ENCODE measurements at regions not wholly inside any gene's neighbourhood (a gene's known extent, or its start where the extent isn't known, plus 50 kb on each side); places are given as distances from the start of the nearest gene placed in this dataset.

DNA sequence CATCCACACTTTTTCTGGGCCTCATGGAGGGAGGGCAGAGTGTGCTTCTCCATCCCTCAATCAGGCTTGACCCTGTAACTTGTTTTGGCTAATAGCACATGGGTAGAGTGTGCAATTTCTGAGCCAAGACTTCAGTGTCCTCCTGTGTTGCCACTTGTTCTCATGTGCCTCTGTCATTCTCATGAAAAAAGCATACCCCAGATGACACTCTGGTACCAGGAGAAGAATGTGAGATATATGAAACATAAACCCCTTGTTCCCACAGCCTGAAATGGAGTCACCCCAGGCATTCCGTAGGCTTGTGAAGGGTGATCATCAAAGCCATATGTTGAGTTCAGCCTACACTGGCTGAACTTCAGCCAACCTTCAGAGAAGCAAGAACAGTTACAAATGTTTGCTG, 239.2 kb upstream of the MIR17HG start:
- Histone ChIP-seq H3F3A (ENCODE audit: control insufficient read depth, insufficient read depth) (no peaks in the 10 kb centered on the region), H3K4me3 (ENCODE audit: low read length) (no peak overlapping the region), H3K27me3 (ENCODE audit: control insufficient read depth, low read length) (no peaks in the 10 kb centered on the region), H4K20me1 (ENCODE audit: control insufficient read depth, insufficient read depth, low read depth, low read length) (no peaks in the 10 kb centered on the region), H3K4me2 (ENCODE audit: low read length) (no peak overlapping the region), H3K79me2 (ENCODE audit: control insufficient read depth, low read length) (no peaks in the 10 kb centered on the region), H3K9me3 (ENCODE audit: control insufficient read depth, insufficient read depth, low read length) (no peaks in the 10 kb centered on the region), H3K36me3 (ENCODE audit: control insufficient read depth, low read length) (no peaks in the 10 kb centered on the region), H3K27ac (ENCODE audit: low read depth, low read length) (no peak overlapping the region), H3K9me2 (replicated peaks; ENCODE audit: control insufficient read depth, low read length) (no peaks in the 10 kb centered on the region), H3K4me1 (ENCODE audit: control insufficient read depth, low read length) (no peaks in the 10 kb centered on the region)
- TF ChIP-seq EZH2phosphoT487 (IDR thresholded peaks at IDR 0.05; ENCODE audit: borderline replicate concordance, low read length): no peak
- TF ChIP-seq, protein P1, sequence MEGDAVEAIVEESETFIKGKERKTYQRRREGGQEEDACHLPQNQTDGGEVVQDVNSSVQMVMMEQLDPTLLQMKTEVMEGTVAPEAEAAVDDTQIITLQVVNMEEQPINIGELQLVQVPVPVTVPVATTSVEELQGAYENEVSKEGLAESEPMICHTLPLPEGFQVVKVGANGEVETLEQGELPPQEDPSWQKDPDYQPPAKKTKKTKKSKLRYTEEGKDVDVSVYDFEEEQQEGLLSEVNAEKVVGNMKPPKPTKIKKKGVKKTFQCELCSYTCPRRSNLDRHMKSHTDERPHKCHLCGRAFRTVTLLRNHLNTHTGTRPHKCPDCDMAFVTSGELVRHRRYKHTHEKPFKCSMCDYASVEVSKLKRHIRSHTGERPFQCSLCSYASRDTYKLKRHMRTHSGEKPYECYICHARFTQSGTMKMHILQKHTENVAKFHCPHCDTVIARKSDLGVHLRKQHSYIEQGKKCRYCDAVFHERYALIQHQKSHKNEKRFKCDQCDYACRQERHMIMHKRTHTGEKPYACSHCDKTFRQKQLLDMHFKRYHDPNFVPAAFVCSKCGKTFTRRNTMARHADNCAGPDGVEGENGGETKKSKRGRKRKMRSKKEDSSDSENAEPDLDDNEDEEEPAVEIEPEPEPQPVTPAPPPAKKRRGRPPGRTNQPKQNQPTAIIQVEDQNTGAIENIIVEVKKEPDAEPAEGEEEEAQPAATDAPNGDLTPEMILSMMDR (IDR thresholded peaks at IDR 0.05; ENCODE audit: low read depth, low read length, poor library complexity, severe bottlenecking): no peak

DNA sequence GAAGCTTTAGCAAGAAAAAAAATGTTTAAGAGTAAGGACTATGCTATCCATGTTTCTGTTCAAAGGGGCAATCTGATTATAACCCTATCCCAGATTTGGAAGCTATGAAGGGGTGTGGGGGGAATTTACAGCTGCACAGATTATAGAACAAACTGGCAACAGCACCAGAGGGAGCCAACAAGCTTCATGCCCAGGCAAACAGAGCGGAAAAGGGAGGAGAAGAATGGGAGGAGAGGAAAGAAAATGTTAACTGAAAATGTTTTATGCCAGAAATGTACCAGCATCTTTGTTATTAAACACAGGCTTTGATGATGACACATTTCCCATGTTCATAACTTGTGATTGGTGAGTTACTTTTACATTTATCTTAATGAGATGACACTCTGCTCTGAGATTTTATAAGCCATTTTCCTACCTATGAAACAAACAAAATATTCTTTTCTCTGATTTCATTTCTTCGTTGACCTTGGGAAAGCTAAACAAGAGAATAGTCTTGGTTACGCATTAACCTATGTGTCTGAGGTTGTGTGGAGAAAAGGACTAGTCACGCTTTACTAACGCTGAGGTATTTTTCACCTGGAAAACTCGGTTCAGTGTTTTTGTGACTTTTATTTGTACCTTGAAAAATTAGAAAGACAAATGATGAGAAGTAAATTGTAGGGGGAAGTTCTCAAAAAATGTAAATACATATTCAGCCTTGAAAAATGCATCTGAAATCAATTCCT, 235.8 kb upstream of the MIR17HG start:
- Histone ChIP-seq H3K27me3 (ENCODE audit: control insufficient read depth, low read length) (no peaks in the 10 kb centered on the region), H4K20me1 (ENCODE audit: control insufficient read depth, insufficient read depth, low read depth, low read length) (no peaks in the 10 kb centered on the region), H3K4me2 (ENCODE audit: low read length) (no peak overlapping the region), H3K4me3 (ENCODE audit: low read length) (no peak overlapping the region), H3K36me3 (ENCODE audit: control insufficient read depth, low read length) (no peaks in the 10 kb centered on the region), H3F3A (ENCODE audit: control insufficient read depth, insufficient read depth) (no peaks in the 10 kb centered on the region), H3K27ac (ENCODE audit: low read depth, low read length) (no peak overlapping the region), H3K9me2 (replicated peaks; ENCODE audit: control insufficient read depth, low read length) (no peaks in the 10 kb centered on the region), H3K79me2 (ENCODE audit: control insufficient read depth, low read length) (no peaks in the 10 kb centered on the region), H3K9me3 (ENCODE audit: control insufficient read depth, insufficient read depth, low read length) (no peaks in the 10 kb centered on the region), H3K4me1 (ENCODE audit: control insufficient read depth, low read length) (no peaks in the 10 kb centered on the region)
- no peak for TF ChIP-seq EZH2phosphoT487 (IDR thresholded peaks at IDR 0.05; ENCODE audit: borderline replicate concordance, low read length)
- TF ChIP-seq, protein P1 (IDR thresholded peaks at IDR 0.05; ENCODE audit: low read depth, low read length, poor library complexity, severe bottlenecking): no peak

DNA sequence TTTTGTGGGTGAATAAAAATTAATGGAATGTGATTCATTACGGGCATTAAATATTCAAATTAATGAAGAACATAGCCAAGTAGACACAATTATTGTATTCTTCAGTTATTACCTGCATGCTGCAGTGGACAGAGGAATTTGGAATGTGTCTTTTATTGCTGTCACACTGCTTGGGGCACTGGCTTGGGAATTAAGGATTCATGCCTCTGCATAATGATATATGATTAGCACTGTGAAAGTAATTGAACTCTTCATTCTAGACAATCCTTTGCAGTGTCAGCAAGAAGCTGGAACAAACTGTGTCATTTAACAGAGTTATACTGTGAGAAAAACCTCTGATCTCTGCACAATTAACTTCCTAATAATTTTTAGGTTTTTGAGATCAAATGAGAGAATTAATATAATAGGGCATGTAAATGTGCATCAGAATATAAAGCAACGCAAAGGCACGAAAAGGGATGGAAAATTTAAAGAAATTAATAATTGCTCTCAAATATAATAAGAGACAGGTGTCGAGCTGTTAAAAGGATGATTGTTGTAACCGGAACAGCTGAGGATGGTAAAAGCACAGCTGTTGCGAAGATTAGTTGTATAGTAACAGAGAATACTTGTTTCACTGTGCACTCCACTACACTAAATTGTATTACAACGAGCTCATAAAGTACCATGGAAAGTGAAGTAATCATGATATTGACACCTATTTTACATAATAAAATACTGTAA, 235.1 kb upstream of the MIR17HG start:
- H3K4me1 ChIP-seq (ENCODE audit: control insufficient read depth, low read length): no peaks in the 10 kb centered on the region
- TF ChIP-seq EZH2phosphoT487 (IDR thresholded peaks at IDR 0.05; ENCODE audit: borderline replicate concordance, low read length): no peak
- TF ChIP-seq, protein P1 (IDR thresholded peaks at IDR 0.05; ENCODE audit: low read depth, low read length, poor library complexity, severe bottlenecking): no peak

More for the DNA sequence above, 235.1 kb upstream of the MIR17HG start:
- no peaks in the 10 kb centered on the region for H3K79me2 ChIP-seq (ENCODE audit: control insufficient read depth, low read length)
- H3K27ac ChIP-seq (ENCODE audit: low read depth, low read length): no peak overlapping the region
- no peaks in the 10 kb centered on the region for H4K20me1 ChIP-seq (ENCODE audit: control insufficient read depth, insufficient read depth, low read depth, low read length)
- H3K4me2 ChIP-seq (ENCODE audit: low read length): no peak overlapping the region
- no peaks in the 10 kb centered on the region for H3K9me3 ChIP-seq (ENCODE audit: control insufficient read depth, insufficient read depth, low read length)
- no peaks in the 10 kb centered on the region for H3K36me3 ChIP-seq (ENCODE audit: control insufficient read depth, low read length)
- H3F3A ChIP-seq (ENCODE audit: control insufficient read depth, insufficient read depth): no peaks in the 10 kb centered on the region
- no peaks in the 10 kb centered on the region for H3K27me3 ChIP-seq (ENCODE audit: control insufficient read depth, low read length)
- H3K9me2 ChIP-seq (replicated peaks; ENCODE audit: control insufficient read depth, low read length): no peaks in the 10 kb centered on the region
- no peak overlapping the region for H3K4me3 ChIP-seq (ENCODE audit: low read length)
